Femur (tissue), 1 donor: ENCODE measurements at regions not wholly inside any gene's neighbourhood (a gene's known extent, or its start where the extent isn't known, plus 50 kb on each side); places are given as distances from the start of the nearest gene placed in this dataset.

Source experiments
- DNase-seq: peaks from one replicate; pipeline ENCODE4 v3.0.0-alpha.2; 2017

DNA sequence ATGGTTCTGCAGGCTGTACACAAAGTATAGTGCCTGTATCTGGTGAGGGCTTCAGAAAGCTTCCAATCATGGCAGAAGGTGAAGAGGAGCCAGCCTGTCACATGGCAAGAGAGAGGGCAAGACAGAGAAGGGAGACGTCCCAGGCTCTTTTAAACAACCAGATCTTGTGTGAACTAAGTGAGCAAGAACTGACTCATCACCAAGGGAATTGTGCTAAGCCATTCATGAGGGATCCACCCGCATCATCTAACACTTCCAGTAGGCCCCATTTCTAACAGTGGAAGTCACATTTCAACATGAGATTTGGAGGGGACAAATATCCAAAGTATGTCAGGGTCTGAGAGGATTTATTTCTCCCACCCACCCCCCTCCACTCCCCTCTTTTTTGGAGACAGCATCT, 56.2 kb upstream of the ELAC2 start:
- no peak for DNase-seq

DNA sequence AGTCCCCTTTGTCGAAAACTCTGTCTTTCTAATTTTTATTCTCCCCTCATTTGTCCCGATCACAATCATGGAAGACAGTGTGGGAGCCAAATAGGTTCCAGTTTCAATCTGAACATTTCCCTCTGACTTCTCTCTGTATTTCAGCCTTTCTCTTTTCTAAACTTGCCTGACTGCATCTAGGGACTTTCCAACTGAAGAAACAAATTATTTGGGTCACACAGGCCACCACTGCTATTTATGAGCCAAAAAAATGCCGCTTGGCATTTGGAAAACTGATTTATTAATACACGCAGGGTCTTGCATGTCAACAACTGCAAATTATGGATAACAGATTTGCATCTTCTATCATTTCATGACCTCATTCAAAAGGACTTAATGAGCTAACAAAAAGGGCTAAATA, 55.2 kb upstream of the ELAC2 start:
- no peak for DNase-seq

DNA sequence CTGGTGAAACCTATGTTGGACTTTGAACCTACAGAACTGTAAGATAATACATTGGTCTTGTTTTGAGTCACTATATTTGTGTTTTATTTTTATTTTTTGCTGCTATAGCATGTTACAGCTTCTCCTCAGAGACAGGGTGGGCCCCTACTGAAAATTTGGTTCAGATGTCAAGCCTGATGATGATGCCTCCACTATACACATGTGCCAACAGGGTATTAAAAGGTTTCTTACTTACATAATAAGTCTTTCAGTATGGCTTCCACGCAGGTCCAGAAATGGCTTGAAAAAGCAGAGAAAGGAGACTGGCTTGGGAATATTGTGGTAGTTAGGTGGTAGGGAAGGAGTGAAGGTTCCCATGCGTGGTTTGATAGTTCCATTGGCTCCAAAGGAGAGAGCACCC, 52.9 kb upstream of the ELAC2 start:
- DNase-seq: no peak

DNA sequence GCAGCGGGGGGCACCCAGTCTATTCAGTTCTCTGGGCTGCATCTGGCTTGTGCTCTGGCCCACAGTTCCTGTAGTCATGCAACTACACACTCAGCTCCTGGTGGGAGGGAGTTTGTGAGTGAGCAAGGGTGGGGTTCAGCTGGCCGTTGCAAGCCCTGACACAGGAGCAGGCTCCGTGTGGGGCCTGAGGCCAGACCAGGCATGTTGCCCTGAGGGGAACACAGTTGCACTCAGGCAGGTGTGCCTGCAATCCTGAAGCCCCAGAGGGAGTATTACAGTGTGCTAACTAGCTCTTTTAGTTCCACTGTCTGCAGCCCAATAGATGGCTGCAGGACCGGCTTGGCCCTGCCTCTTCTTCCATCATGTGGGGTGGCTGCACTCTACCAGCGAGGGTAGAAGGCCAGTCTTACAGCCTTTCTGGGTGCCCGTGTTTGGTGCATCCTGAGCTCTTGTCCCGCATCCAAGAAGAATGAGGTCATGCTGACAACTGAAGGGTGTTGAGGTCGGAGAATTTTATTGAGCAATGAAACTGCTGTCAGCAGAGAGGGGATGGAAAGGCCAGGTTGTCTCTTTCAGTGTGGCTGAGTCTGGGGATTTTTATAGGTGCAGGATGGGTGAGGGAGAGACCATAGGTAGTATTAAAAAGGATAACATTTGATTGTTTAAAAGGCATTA, 49.9 kb upstream of the ELAC2 start:
- no peak for DNase-seq
